ENCODE measurements at regions not wholly inside any gene's neighbourhood (a gene's known extent, or its start where the extent isn't known, plus 50 kb on each side); places are given as distances from the start of the nearest gene placed in this dataset.

GRCh38 chr12:131530041-131530332 lies 180.9 kb upstream of the SFSWAP start:
- no peak for TF ChIP-seq CTCF (IDR thresholded peaks at IDR 0.05)
- ATAC-seq (no peak), DNase-seq (no peak)
- H3K9me3 ChIP-seq: no peaks in the 10 kb centered on the region
- no peak overlapping the region for H3K4me3 ChIP-seq
- WGBS, 2 donors: 91 to 94% methylated on average over 7 of the region's 7 CpGs
- no peaks in the 10 kb centered on the region for H3K36me3 ChIP-seq
- H3K27me3 ChIP-seq: peaks cover 0 to 39% (median 17%) of the 10 kb centered on the region in 7 donors
- intact Hi-C loops (cut with DNase I): no loop called here
- H3K27ac ChIP-seq: no peak overlapping the region
- no peaks in the 10 kb centered on the region for H3K4me1 ChIP-seq

GRCh38 chr12:131530422-131530821 lies 180.5 kb upstream of the SFSWAP start:
- no peaks in the 10 kb centered on the region for H3K36me3 ChIP-seq
- DNase-seq (no peak), ATAC-seq (no peak)
- H3K4me3 ChIP-seq: no peak overlapping the region
- peaks cover 0 to 39% (median 17%) of the 10 kb centered on the region in 7 donors for H3K27me3 ChIP-seq
- TF ChIP-seq CTCF (IDR thresholded peaks at IDR 0.05): no peak
- 55 to 67% methylated on average over 5 of the region's 5 CpGs for WGBS, 2 donors
- H3K27ac ChIP-seq: no peak overlapping the region
- no peaks in the 10 kb centered on the region for H3K9me3 ChIP-seq
- intact Hi-C loops (cut with DNase I): no loop called here
- H3K4me1 ChIP-seq: no peaks in the 10 kb centered on the region

- 82 to 86% methylated on average over 12 of the region's 12 CpGs for WGBS, 2 donors
- TF ChIP-seq CTCF (IDR thresholded peaks at IDR 0.05): no peak
- Histone ChIP-seq H3K9me3 (no peaks in the 10 kb centered on the region), H3K27ac (no peak overlapping the region), H3K4me3 (no peak overlapping the region), H3K36me3 (no peaks in the 10 kb centered on the region), H3K4me1 (no peaks in the 10 kb centered on the region), H3K27me3 (peaks cover 0 to 27% (median 17%) of the 10 kb centered on the region in 7 donors)
- ATAC-seq (no peak), DNase-seq (no peak)
- intact Hi-C loops (cut with DNase I): no loop called here
Observed at GRCh38 chr12:131533139-131533538, 177.8 kb upstream of the SFSWAP start.

- ATAC-seq: no peak
- Histone ChIP-seq H3K36me3 (no peaks in the 10 kb centered on the region), H3K27me3 (peaks cover 0 to 27% (median 17%) of the 10 kb centered on the region in 7 donors), H3K4me3 (no peak overlapping the region), H3K27ac (no peak overlapping the region), H3K9me3 (no peaks in the 10 kb centered on the region), H3K4me1 (no peaks in the 10 kb centered on the region)
- TF ChIP-seq CTCF (IDR thresholded peaks at IDR 0.05): no peak
- intact Hi-C loops (cut with DNase I): loop anchor here in 1 of 10 donors (2.0 kb wide), 1 partner anchor 55 kb away; no protein-coding TSS in a partner anchor
- no peak for DNase-seq
- WGBS, 2 donors: 87 to 91% methylated on average over 5 of the region's 5 CpGs
Observed at GRCh38 chr12:131535779-131536178, 175.1 kb upstream of the SFSWAP start.
